ENCODE measurements at regions not wholly inside any gene's neighbourhood (a gene's known extent, or its start where the extent isn't known, plus 50 kb on each side); places are given as distances from the start of the nearest gene placed in this dataset.

GRCh38 chr5:130541617-130542221 lies 623.3 kb downstream of the HINT1 start:
- H3K27me3 ChIP-seq: no peaks in the 10 kb centered on the region
- DNase-seq: no peak
- TF ChIP-seq POLR2A (IDR thresholded peaks at IDR 0.05) (no peak), CTCF (IDR thresholded peaks at IDR 0.05) (no peak)
- no peaks in the 10 kb centered on the region for H3K36me3 ChIP-seq
- H3K4me3 ChIP-seq: no peak overlapping the region
- H3K9me3 ChIP-seq: no peaks in the 10 kb centered on the region
- H3K27ac ChIP-seq: no peak overlapping the region
- no peaks in the 10 kb centered on the region for H3K4me1 ChIP-seq

- Histone ChIP-seq H3K36me3 (no peaks in the 10 kb centered on the region), H3K27ac (no peak overlapping the region), H3K27me3 (no peaks in the 10 kb centered on the region), H3K4me3 (no peak overlapping the region), H3K4me1 (no peaks in the 10 kb centered on the region), H3K9me3 (no peaks in the 10 kb centered on the region)
- DNase-seq: no peak
- TF ChIP-seq CTCF (IDR thresholded peaks at IDR 0.05): no peak
- no peak for TF ChIP-seq POLR2A (IDR thresholded peaks at IDR 0.05)
These were observed 628.4 kb downstream of the HINT1 start for GRCh38 chr5:130536691-130537090.

GRCh38 chr5:130532786-130533185 lies 628.5 kb downstream of the CHSY3 start:
- H3K9me3 ChIP-seq: no peaks in the 10 kb centered on the region
- no peak overlapping the region for H3K4me3 ChIP-seq
- no peak for TF ChIP-seq CTCF (IDR thresholded peaks at IDR 0.05)
- no peaks in the 10 kb centered on the region for H3K36me3 ChIP-seq
- no peak overlapping the region for H3K27ac ChIP-seq
- H3K4me1 ChIP-seq: no peaks in the 10 kb centered on the region
- no peaks in the 10 kb centered on the region for H3K27me3 ChIP-seq
- DNase-seq: no peak

- Histone ChIP-seq H3K27ac (no peak overlapping the region), H3K4me3 (no peak overlapping the region), H3K4me1 (no peaks in the 10 kb centered on the region), H3K27me3 (no peaks in the 10 kb centered on the region), H3K9me3 (no peaks in the 10 kb centered on the region), H3K36me3 (no peaks in the 10 kb centered on the region)
- no peak for DNase-seq
- no peak for TF ChIP-seq POLR2A (IDR thresholded peaks at IDR 0.05)
- TF ChIP-seq CTCF (IDR thresholded peaks at IDR 0.05): no peak
These were observed 625.5 kb downstream of the CHSY3 start for GRCh38 chr5:130529511-130530485.

GRCh38 chr5:130529111-130529510 lies 624.8 kb downstream of the CHSY3 start:
- Histone ChIP-seq H3K27ac (no peak overlapping the region), H3K36me3 (no peaks in the 10 kb centered on the region), H3K4me1 (no peaks in the 10 kb centered on the region), H3K4me3 (no peak overlapping the region), H3K27me3 (no peaks in the 10 kb centered on the region), H3K9me3 (no peaks in the 10 kb centered on the region)
- no peak for DNase-seq
- TF ChIP-seq POLR2A (IDR thresholded peaks at IDR 0.05) (no peak), CTCF (IDR thresholded peaks at IDR 0.05) (no peak)
